Right atrium auricular region (tissue), 2 donors: ENCODE measurements at regions not wholly inside any gene's neighbourhood (a gene's known extent, or its start where the extent isn't known, plus 50 kb on each side); places are given as distances from the start of the nearest gene placed in this dataset.
"Not testable (repeated sequence)": the region's sequence is repeated elsewhere in the genome, so short reads cannot be mapped to it uniquely, and the experiment has no call there.

ENCODE experiments used
- DNase-seq: peaks from one replicate; pipeline ENCODE4 v3.0.0-alpha.2; 2019; ENCODE audit warnings: low spot score
- H3K27ac ChIP-seq, 2 donors: fragments of 200-600 bp; sonication (generic); 1 replicate in 1 of 2; 2 replicates in 1 of 2; pipeline ENCODE4 v1.5.1; 2016 to 2019
- H3K27me3 ChIP-seq, 2 donors: fragments of 200-600 bp; sonication (generic); one replicate each; pipeline versions ENCODE4 v1.5.1 to v1.6.0; 2017 to 2019
- H3K36me3 ChIP-seq: fragments of 200-600 bp; sonication (generic); one replicate; pipeline ENCODE4 v1.5.1; 2016
- H3K4me1 ChIP-seq, 2 donors: fragments of 200-600 bp; sonication (generic); one replicate each; pipeline versions ENCODE4 v1.5.1 to v1.6.0; 2017 to 2019
- H3K4me3 ChIP-seq, 2 donors: fragments of 200-600 bp; sonication (generic); 1 replicate in 1 of 2; 2 replicates in 1 of 2; pipeline ENCODE4 v1.5.1; 2017 to 2019; ENCODE audit warnings: mild to moderate bottlenecking in 1 of 2, moderate library complexity in 1 of 2
- H3K9me3 ChIP-seq, 2 donors: fragments of 200-600 bp; sonication (generic); one replicate each; pipeline ENCODE4 v1.5.1; 2019
- TF ChIP-seq, protein P1 (sequence below), 2 donors: fragments of 200-600 bp; sonication (generic); IDR thresholded peaks; one replicate each; pipeline ENCODE4 v1.5.1; 2019; ENCODE audit warnings: antibody characterized with exemption in 2 of 2

DNA sequence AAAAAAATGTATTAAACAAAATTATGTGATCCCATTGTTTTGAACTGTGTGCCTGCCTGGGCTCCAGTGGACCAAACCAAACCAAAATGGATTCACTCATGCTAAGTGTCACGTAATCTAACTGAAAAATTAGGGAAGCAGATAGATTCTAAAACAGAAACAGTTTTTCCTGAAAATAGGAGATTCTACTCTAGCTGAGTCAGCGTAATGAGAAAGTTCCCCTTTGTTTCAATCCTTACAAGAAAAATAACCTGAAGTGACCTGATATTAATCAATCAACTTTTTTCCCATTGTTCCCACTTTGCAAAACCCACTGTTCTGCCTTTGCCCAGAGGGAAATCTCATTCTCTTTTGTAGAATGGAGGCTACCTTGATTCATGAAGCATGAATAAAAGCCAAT is 682.4 kb upstream of the CDH10 start:
- no peaks in the 10 kb centered on the region for H3K27me3 ChIP-seq
- no peaks in the 10 kb centered on the region for H3K9me3 ChIP-seq
- no peak overlapping the region for H3K27ac ChIP-seq
- H3K4me1 ChIP-seq: no peaks in the 10 kb centered on the region
- TF ChIP-seq, protein P1, sequence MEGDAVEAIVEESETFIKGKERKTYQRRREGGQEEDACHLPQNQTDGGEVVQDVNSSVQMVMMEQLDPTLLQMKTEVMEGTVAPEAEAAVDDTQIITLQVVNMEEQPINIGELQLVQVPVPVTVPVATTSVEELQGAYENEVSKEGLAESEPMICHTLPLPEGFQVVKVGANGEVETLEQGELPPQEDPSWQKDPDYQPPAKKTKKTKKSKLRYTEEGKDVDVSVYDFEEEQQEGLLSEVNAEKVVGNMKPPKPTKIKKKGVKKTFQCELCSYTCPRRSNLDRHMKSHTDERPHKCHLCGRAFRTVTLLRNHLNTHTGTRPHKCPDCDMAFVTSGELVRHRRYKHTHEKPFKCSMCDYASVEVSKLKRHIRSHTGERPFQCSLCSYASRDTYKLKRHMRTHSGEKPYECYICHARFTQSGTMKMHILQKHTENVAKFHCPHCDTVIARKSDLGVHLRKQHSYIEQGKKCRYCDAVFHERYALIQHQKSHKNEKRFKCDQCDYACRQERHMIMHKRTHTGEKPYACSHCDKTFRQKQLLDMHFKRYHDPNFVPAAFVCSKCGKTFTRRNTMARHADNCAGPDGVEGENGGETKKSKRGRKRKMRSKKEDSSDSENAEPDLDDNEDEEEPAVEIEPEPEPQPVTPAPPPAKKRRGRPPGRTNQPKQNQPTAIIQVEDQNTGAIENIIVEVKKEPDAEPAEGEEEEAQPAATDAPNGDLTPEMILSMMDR (IDR thresholded peaks at IDR 0.05): no peak
- DNase-seq: no peak
- no peak overlapping the region for H3K4me3 ChIP-seq
- H3K36me3 ChIP-seq: no peaks in the 10 kb centered on the region

DNA sequence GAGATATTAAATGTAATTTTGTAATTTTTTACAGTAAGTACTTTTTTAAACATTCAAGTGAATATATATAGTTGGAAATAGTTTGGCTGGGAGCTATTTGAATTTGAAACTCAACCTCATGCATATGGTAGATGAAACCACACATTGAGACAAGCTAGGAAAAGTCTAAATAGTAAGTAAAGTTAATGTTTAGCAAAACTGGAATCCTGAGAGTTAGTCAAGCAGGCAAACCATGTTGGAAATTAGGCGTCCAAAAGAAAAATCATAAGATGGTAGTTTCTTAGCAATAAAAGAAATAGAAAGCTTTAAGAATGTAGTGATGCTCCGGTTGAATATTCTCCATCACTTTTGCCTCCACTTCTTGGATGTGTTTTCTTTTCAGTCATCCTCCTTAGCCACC is 657.1 kb upstream of the CDH10 start:
- TF ChIP-seq, protein P1 (IDR thresholded peaks at IDR 0.05): no peak

DNA sequence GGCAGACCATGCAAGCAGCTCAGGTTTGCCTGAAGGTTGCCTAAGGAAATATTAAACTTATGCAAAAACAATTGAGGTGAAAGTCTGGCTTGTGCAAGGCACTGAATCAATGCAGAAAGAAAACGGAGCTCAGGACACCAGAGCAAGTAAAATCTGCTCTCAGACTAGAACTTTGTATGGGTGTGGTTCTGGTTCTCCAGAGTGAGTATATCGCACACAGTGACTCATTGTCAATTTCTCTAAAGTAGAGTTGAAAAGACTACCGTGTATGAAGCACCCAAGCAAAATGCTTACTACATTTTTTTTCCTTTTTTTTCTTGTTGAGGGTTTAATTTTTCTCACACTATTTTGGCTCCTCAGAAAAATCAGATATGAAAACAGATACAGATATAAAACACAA is 650.3 kb upstream of the CDH10 start:
- DNase-seq: no peak
- H3K4me3 ChIP-seq: no peak overlapping the region
- no peak overlapping the region for H3K27ac ChIP-seq
- no peaks in the 10 kb centered on the region for H3K4me1 ChIP-seq
- H3K9me3 ChIP-seq: no peaks in the 10 kb centered on the region
- TF ChIP-seq, protein P1 (IDR thresholded peaks at IDR 0.05): no peak
- H3K36me3 ChIP-seq: no peaks in the 10 kb centered on the region
- H3K27me3 ChIP-seq: no peaks in the 10 kb centered on the region

More for the DNA sequence above, 657.1 kb upstream of the CDH10 start:
- Histone ChIP-seq H3K4me3 (no peak overlapping the region), H3K27ac (no peak overlapping the region), H3K36me3 (no peaks in the 10 kb centered on the region), H3K27me3 (no peaks in the 10 kb centered on the region), H3K4me1 (no peaks in the 10 kb centered on the region), H3K9me3 (no peaks in the 10 kb centered on the region)
- DNase-seq: no peak

DNA sequence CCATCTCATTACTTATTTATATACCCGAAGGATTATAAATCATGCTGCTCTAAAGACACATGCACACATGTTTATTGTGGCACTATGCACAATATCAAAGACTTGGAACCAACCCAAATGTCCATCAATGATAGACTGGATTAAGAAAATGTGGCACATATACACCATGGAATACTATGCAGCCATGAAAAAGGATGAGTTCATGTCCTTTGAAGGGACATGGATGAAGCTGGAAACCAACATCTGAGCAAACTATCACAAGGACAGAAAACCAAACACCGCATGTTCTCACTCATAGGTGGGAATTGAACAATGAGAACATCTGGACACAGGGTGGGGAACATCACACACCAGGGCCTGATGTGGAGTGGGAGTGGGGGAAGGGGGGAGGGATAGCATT is 645.0 kb upstream of the CDH10 start:
- DNase-seq: not testable (repeated sequence)

DNA sequence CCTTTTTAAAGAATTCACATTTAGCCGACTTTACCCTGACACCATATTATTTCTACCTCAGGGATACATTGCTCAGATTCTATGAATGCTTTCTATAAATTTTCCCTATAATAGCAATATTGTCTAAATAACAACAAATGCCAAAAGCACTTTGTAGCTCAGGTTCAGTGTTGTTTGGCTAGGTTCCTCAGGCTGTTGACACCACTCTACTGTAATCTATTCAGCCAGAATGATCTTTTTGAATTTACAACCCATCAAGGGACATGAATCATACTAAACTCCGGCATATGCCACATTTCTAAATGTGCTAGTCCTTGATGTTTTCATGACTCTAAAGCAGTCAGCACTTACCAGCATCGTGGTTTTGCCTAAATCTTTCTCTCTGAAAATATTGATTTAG is 641.5 kb upstream of the CDH10 start:
- H3K9me3 ChIP-seq: peaks cover 0 to 4% of the 10 kb centered on the region in 2 donors
- no peak for DNase-seq
- no peaks in the 10 kb centered on the region for H3K27me3 ChIP-seq
- H3K4me3 ChIP-seq: no peak overlapping the region
- no peak overlapping the region for H3K27ac ChIP-seq
- H3K36me3 ChIP-seq: no peaks in the 10 kb centered on the region
- TF ChIP-seq, protein P1 (IDR thresholded peaks at IDR 0.05): no peak
- no peaks in the 10 kb centered on the region for H3K4me1 ChIP-seq

More for the DNA sequence above, 645.0 kb upstream of the CDH10 start:
- H3K4me1 ChIP-seq, H3K27ac ChIP-seq, H3K36me3 ChIP-seq, H3K9me3 ChIP-seq, H3K4me3 ChIP-seq, H3K27me3 ChIP-seq: not testable (repeated sequence)

DNA sequence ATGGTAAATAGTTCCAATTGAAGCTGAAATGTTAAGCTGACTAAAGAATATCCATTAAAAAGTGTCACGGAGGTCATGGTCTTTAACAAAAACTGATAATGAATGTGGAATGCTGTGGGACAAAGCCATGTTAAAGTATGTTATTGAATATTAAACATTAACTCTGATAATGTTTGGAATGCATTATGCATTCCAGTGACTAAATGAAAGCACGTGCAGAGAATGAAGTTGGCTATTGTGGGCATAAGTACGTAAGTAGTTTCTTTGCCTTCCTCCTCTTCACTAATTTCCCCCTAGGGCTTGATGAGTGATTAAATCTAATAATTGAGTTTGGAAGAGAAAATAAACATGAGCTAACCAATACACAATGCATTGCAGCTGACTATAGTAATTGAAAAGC is 640.4 kb upstream of the CDH10 start:
- no peak for DNase-seq
- Histone ChIP-seq H3K4me1 (no peaks in the 10 kb centered on the region), H3K36me3 (no peaks in the 10 kb centered on the region), H3K27me3 (no peaks in the 10 kb centered on the region), H3K4me3 (no peak overlapping the region), H3K27ac (no peak overlapping the region), H3K9me3 (peaks cover 0 to 4% of the 10 kb centered on the region in 2 donors)
- TF ChIP-seq, protein P1 (IDR thresholded peaks at IDR 0.05): no peak

DNA sequence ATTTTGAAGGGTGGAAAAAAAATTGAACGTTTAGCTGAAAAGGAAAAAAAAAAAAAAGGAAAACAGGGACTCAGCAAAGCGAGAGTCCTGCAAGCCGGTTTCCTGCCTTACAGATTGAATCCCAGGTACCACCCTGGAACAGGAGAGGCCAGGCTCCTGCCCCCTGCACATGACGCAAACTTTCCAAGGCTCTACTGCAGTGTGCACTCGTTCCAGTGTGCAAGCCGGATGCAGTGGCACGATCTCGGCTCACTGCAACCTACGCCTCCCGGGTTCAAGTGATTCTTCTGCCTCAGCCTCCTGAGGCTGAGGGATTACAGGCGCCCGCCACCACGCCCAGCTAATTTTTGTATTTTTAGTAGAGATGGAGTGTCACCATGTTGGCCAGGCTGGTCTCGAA is 618.7 kb upstream of the CDH10 start:
- not testable (repeated sequence) for DNase-seq, H3K27ac ChIP-seq, H3K27me3 ChIP-seq, H3K4me1 ChIP-seq, H3K4me3 ChIP-seq, H3K36me3 ChIP-seq
- peaks cover 0 to 19% of the 10 kb centered on the region in 2 donors for H3K9me3 ChIP-seq
